Right kidney (tissue), 1 donor: ENCODE measurements at regions not wholly inside any gene's neighbourhood (a gene's known extent, or its start where the extent isn't known, plus 50 kb on each side); places are given as distances from the start of the nearest gene placed in this dataset.

Source experiments
- DNase-seq: peaks from one replicate; pipeline ENCODE4 v3.0.0-alpha.2; 2016

- no peak for DNase-seq
Measured at GRCh38 chr10:123529146-123529760, 136.9 kb upstream of the GPR26 start.

GRCh38 chr10:123530166-123530870, 135.8 kb upstream of the GPR26 start:
- no peak for DNase-seq

- DNase-seq: no peak
Measured at GRCh38 chr10:123535386-123535785, 130.8 kb upstream of the GPR26 start.

- DNase-seq: no peak
Measured at GRCh38 chr10:123536176-123536845, 129.8 kb upstream of the GPR26 start.

GRCh38 chr10:123537188-123537961, 128.8 kb upstream of the GPR26 start:
- DNase-seq: no peak

- no peak for DNase-seq
Measured at GRCh38 chr10:123538401-123539320, 127.5 kb upstream of the GPR26 start.

- DNase-seq: no peak
Measured at GRCh38 chr10:123544986-123545385, 121.2 kb upstream of the GPR26 start.

GRCh38 chr10:123548770-123549169, 117.4 kb upstream of the GPR26 start:
- no peak for DNase-seq

- DNase-seq: no peak
Measured at GRCh38 chr10:123549761-123550454, 116.2 kb upstream of the GPR26 start.

GRCh38 chr10:123550675-123551096, 115.5 kb upstream of the GPR26 start:
- DNase-seq: no peak

GRCh38 chr10:123551259-123551658, 114.9 kb upstream of the GPR26 start:
- no peak for DNase-seq

GRCh38 chr10:123552760-123553554, 113.2 kb upstream of the GPR26 start:
- no peak for DNase-seq

- no peak for DNase-seq
Measured at GRCh38 chr10:123553810-123554430, 112.2 kb upstream of the GPR26 start.

GRCh38 chr10:123554656-123555055, 111.5 kb upstream of the GPR26 start:
- DNase-seq: no peak

- no peak for DNase-seq
Measured at GRCh38 chr10:123555616-123556015, 110.5 kb upstream of the GPR26 start.

- DNase-seq: no peak
Measured at GRCh38 chr10:123556049-123556448, 110.1 kb upstream of the GPR26 start.

GRCh38 chr10:123556736-123557135, 109.4 kb upstream of the GPR26 start:
- DNase-seq: no peak

- no peak for DNase-seq
Measured at GRCh38 chr10:123557366-123558108, 108.6 kb upstream of the GPR26 start.

GRCh38 chr10:123558651-123559050, 107.5 kb upstream of the GPR26 start:
- no peak for DNase-seq
